Adrenal gland (tissue), 9 donors: ENCODE measurements at regions not wholly inside any gene's neighbourhood (a gene's known extent, or its start where the extent isn't known, plus 50 kb on each side); places are given as distances from the start of the nearest gene placed in this dataset.

Source experiments
- DNase-seq, 7 donors: peaks; one replicate each; pipeline ENCODE4 v3.0.0-alpha.2; 2019 to 2020
- H3K27ac ChIP-seq, 5 donors: fragments of 200-600 bp; sonication (generic) in 4 of 5; 1 replicate in 3 of 5; 2 replicates in 2 of 5; pipeline versions ENCODE4 v1.5.1 to v1.8.0; 2016 to 2020; ENCODE audit warnings: mild to moderate bottlenecking in 1 of 5
- H3K27me3 ChIP-seq: fragments of 200-600 bp; 2 replicates; pipeline ENCODE4 v1.8.0; 2021
- H3K36me3 ChIP-seq, 2 donors: fragments of 200-600 bp; replicated peaks in 1 of 2; 1 replicate in 1 of 2; 2 replicates in 1 of 2; pipeline versions ENCODE4 v1.5.1 to v1.8.0; 2018 to 2022
- H3K4me1 ChIP-seq, 2 donors: fragments of 200-600 bp; replicated peaks in 1 of 2; 1 replicate in 1 of 2; 2 replicates in 1 of 2; pipeline versions ENCODE4 v1.5.1 to v1.8.0; 2018 to 2021
- H3K4me3 ChIP-seq, 4 donors: fragments of 200-600 bp; sonication (generic) in 3 of 4; one replicate each; pipeline ENCODE4 v1.5.1; 2016 to 2018
- H3K9me3 ChIP-seq, 3 donors: fragments of 200-600 bp; sonication (generic) in 1 of 3; replicated peaks in 1 of 3; 1 replicate in 2 of 3; 2 replicates in 1 of 3; pipeline versions ENCODE4 v1.5.1 to v1.8.0; 2016 to 2021
- POLR2A ChIP-seq, 2 donors: fragments of 450-650 bp; IDR thresholded peaks; one replicate each; pipeline ENCODE4 v1.6.1; 2017; ENCODE audit warnings: antibody characterized with exemption in 2 of 2, mild to moderate bottlenecking in 2 of 2, moderate library complexity in 1 of 2
- WGBS, 4 donors: extraction: QIAGEN DNeasy Blood & Tissue Kit in 2 of 4; methylation state at CpG; one replicate each; pipeline versions ENCODE4 v1.1.5 to v1.1.7; 2013 to 2017; 5-methylcytosine and 5-hydroxymethylcytosine counted together
- intact Hi-C, 2 donors: fragments of 100-400 bp; cut with DNase I; formaldehyde crosslinking; loops; one replicate each; pipeline versions ENCODE4 v1.14.1 to v1.15.0; 2022 to 2023
- TF ChIP-seq, protein P1 (sequence below), 6 experiments: fragments of 450-650 bp in 4 of 6; fragments of 200-600 bp in 2 of 6; sonication (generic) in 1 of 6; IDR thresholded peaks; 1 replicate in 5 of 6; 2 replicates in 1 of 6; pipeline versions ENCODE4 v1.5.1 to v1.8.0; 2016 to 2021; ENCODE audit warnings: antibody characterized with exemption in 6 of 6, mild to moderate bottlenecking in 2 of 6, moderate library complexity in 1 of 6
- donor health status: healthy with polysubstance abuse.
- donor health status: Bipolar disorder and iron deficiency.
- donor health status: DM: yes; HTN: yes; CAD: no.
- donor health status: DM: no; HTN: no; CAD: no.
- donor health status: DM: no; HTN: no; CAD: no.

DNA sequence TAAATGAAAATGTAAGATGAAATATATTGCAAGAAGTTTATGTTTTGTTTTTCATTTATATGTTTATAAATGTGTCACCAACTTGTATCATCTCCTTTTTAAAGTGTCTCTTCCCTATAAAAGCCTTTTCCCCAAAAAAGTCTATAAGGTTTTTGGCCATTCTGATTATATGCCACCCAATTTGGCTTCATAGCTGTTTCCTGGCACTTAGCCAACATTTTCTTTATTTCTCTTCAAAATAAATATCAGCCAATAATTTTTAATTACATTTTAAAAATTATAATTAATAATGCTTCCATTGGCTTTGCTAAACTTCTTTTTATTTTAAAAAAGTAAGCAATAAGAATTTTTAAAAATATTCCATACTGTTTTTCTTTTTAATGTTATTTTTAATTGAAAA, 171.8 kb downstream of the RASSF9 start:
- DNase-seq, result no peak

DNA sequence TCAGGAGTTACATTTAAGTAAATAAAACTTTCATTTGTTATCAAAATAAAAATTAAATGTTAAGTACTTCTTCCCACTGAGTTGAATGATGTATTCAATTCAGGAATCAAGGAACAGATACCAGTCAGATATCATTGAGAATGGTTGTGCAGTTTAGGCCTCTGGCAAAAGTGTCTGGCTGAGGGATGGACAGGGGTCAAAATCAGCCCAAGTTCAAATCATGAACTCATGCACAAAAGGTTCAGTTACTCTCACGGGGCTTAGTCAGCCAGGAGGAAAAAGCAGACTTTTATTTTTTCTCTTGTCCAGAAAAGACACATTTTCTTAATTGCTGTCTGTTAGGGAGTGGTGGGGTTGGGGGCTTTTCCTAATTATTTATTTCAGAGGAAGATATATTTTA, 166.3 kb downstream of the RASSF9 start:
- H3K36me3 ChIP-seq, result no peaks in the 10 kb centered on the region
- intact Hi-C loops, result no loop called here
- WGBS, 4 donors, result 52 to 68% (median 61%) methylated on average over 1 of the region's 1 CpG
- no peak overlapping the region for H3K27ac ChIP-seq
- no peak for TF ChIP-seq POLR2A (IDR thresholded peaks at IDR 0.05)
- no peak overlapping the region for H3K4me3 ChIP-seq
- DNase-seq, result no peak
- H3K4me1 ChIP-seq, result no peaks in the 10 kb centered on the region
- no peaks in the 10 kb centered on the region for H3K27me3 ChIP-seq
- H3K9me3 ChIP-seq, result no peaks in the 10 kb centered on the region

More for the DNA sequence above, 171.8 kb downstream of the RASSF9 start:
- intact Hi-C loops, result no loop called here
- no peaks in the 10 kb centered on the region for H3K4me1 ChIP-seq
- no peaks in the 10 kb centered on the region for H3K36me3 ChIP-seq
- no peaks in the 10 kb centered on the region for H3K9me3 ChIP-seq
- H3K27me3 ChIP-seq, result no peaks in the 10 kb centered on the region
- TF ChIP-seq POLR2A (IDR thresholded peaks at IDR 0.05), result no peak
- TF ChIP-seq, protein P1, sequence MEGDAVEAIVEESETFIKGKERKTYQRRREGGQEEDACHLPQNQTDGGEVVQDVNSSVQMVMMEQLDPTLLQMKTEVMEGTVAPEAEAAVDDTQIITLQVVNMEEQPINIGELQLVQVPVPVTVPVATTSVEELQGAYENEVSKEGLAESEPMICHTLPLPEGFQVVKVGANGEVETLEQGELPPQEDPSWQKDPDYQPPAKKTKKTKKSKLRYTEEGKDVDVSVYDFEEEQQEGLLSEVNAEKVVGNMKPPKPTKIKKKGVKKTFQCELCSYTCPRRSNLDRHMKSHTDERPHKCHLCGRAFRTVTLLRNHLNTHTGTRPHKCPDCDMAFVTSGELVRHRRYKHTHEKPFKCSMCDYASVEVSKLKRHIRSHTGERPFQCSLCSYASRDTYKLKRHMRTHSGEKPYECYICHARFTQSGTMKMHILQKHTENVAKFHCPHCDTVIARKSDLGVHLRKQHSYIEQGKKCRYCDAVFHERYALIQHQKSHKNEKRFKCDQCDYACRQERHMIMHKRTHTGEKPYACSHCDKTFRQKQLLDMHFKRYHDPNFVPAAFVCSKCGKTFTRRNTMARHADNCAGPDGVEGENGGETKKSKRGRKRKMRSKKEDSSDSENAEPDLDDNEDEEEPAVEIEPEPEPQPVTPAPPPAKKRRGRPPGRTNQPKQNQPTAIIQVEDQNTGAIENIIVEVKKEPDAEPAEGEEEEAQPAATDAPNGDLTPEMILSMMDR (IDR thresholded peaks at IDR 0.05), result no peak
- H3K27ac ChIP-seq, result no peak overlapping the region
- H3K4me3 ChIP-seq, result no peak overlapping the region

GRCh38 chr12:85672436-85672835, 163.8 kb downstream of the RASSF9 start:
- Histone ChIP-seq H3K9me3 (no peaks in the 10 kb centered on the region), H3K27ac (no peak overlapping the region), H3K4me1 (no peaks in the 10 kb centered on the region), H3K36me3 (no peaks in the 10 kb centered on the region), H3K4me3 (no peak overlapping the region), H3K27me3 (no peaks in the 10 kb centered on the region)
- intact Hi-C loops, result no loop called here
- DNase-seq, result no peak
- no peak for TF ChIP-seq POLR2A (IDR thresholded peaks at IDR 0.05)
- TF ChIP-seq, protein P1 (IDR thresholded peaks at IDR 0.05), result no peak

DNA sequence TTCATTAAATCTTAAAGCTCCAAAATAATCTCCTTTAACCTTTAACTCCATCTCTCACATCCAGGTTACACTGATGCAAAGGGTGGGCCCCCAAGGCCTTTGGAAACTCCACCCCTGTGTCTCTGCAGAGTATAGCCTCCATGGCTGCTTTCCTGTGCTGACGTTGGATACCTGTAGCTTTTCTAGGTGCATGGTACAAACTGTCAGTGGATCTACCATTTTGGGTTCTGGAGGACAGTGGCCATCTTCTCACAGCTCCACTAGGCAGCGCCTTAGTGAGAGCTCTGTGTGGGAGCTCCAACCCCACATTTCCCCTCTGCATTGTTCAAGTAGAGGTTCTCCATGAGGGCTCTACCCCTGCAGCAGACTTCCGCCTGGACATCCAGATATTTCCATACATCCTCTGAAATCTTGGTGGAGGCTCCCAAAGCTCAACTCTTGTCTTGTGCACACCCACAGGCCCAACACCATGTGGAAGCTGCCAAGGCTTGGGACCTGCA, 162.2 kb downstream of the RASSF9 start:
- H3K9me3 ChIP-seq, result no peaks in the 10 kb centered on the region
- no peaks in the 10 kb centered on the region for H3K4me1 ChIP-seq
- no peak for TF ChIP-seq POLR2A (IDR thresholded peaks at IDR 0.05)
- TF ChIP-seq, protein P1 (IDR thresholded peaks at IDR 0.05), result no peak
- intact Hi-C loops, result no loop called here
- no peak overlapping the region for H3K4me3 ChIP-seq
- DNase-seq, result no peak
- H3K36me3 ChIP-seq, result no peaks in the 10 kb centered on the region
- 81 to 97% (median 95%) methylated on average over 3 of the region's 3 CpGs for WGBS, 4 donors
- H3K27me3 ChIP-seq, result no peaks in the 10 kb centered on the region
- H3K27ac ChIP-seq, result no peak overlapping the region
